ENCODE measurements at regions not wholly inside any gene's neighbourhood (a gene's known extent, or its start where the extent isn't known, plus 50 kb on each side); places are given as distances from the start of the nearest gene placed in this dataset.

GRCh38 chr7:121490309-121490708 is 94.2 kb upstream of the FAM3C start:
- TF ChIP-seq EZH2phosphoT487 (IDR thresholded peaks at IDR 0.05; ENCODE audit: borderline replicate concordance) = no peak
- no peak for TF ChIP-seq CTCF (conservative IDR thresholded peaks at IDR 0.05; ENCODE audit: low read length)
- no peaks in the 10 kb centered on the region for H3K27me3 ChIP-seq (ENCODE audit: insufficient read depth, low read length, poor library complexity, severe bottlenecking)
- no peaks in the 10 kb centered on the region for H3K4me1 ChIP-seq (ENCODE audit: insufficient read depth, low read length, poor library complexity, severe bottlenecking)
- no peaks in the 10 kb centered on the region for H3K9me2 ChIP-seq (replicated peaks; ENCODE audit: low read depth, low read length)
- no peak overlapping the region for H3K9ac ChIP-seq (ENCODE audit: low read depth, low read length, poor library complexity, severe bottlenecking)
- H3K79me2 ChIP-seq (ENCODE audit: insufficient read depth, low read length) = no peaks in the 10 kb centered on the region
- H2AFZ ChIP-seq (ENCODE audit: low read length) = no peak overlapping the region
- no peaks in the 10 kb centered on the region for H3K9me3 ChIP-seq (ENCODE audit: insufficient read depth, low read depth, low read length)
- H4K20me1 ChIP-seq (ENCODE audit: insufficient read depth, low read length, poor library complexity, severe bottlenecking) = no peaks in the 10 kb centered on the region
- H3F3A ChIP-seq (ENCODE audit: low read depth) = no peaks in the 10 kb centered on the region
- no peak overlapping the region for H3K4me2 ChIP-seq (ENCODE audit: low read depth, low read length, poor library complexity, severe bottlenecking)
- no peak overlapping the region for H3K4me3 ChIP-seq (ENCODE audit: low read length, poor library complexity, severe bottlenecking)
- no peaks in the 10 kb centered on the region for H3K36me3 ChIP-seq (ENCODE audit: insufficient read depth, low read length)

- Histone ChIP-seq H3K9me3 (ENCODE audit: insufficient read depth, low read depth, low read length) (no peaks in the 10 kb centered on the region), H3K4me2 (ENCODE audit: low read depth, low read length, poor library complexity, severe bottlenecking) (no peak overlapping the region), H3K9me2 (replicated peaks; ENCODE audit: low read depth, low read length) (no peaks in the 10 kb centered on the region), H3F3A (ENCODE audit: low read depth) (no peaks in the 10 kb centered on the region), H3K36me3 (ENCODE audit: insufficient read depth, low read length) (no peaks in the 10 kb centered on the region), H3K27me3 (ENCODE audit: insufficient read depth, low read length, poor library complexity, severe bottlenecking) (no peaks in the 10 kb centered on the region), H4K20me1 (ENCODE audit: insufficient read depth, low read length, poor library complexity, severe bottlenecking) (no peaks in the 10 kb centered on the region), H3K9ac (ENCODE audit: low read depth, low read length, poor library complexity, severe bottlenecking) (no peak overlapping the region), H3K79me2 (ENCODE audit: insufficient read depth, low read length) (no peaks in the 10 kb centered on the region), H3K4me1 (ENCODE audit: insufficient read depth, low read length, poor library complexity, severe bottlenecking) (no peaks in the 10 kb centered on the region), H2AFZ (ENCODE audit: low read length) (no peak overlapping the region), H3K4me3 (ENCODE audit: low read length, poor library complexity, severe bottlenecking) (no peak overlapping the region)
- TF ChIP-seq EZH2phosphoT487 (IDR thresholded peaks at IDR 0.05; ENCODE audit: borderline replicate concordance) = no peak
- no peak for TF ChIP-seq CTCF (conservative IDR thresholded peaks at IDR 0.05; ENCODE audit: low read length)
Measured at GRCh38 chr7:121489440-121489839, 93.3 kb upstream of the FAM3C start.

DNA sequence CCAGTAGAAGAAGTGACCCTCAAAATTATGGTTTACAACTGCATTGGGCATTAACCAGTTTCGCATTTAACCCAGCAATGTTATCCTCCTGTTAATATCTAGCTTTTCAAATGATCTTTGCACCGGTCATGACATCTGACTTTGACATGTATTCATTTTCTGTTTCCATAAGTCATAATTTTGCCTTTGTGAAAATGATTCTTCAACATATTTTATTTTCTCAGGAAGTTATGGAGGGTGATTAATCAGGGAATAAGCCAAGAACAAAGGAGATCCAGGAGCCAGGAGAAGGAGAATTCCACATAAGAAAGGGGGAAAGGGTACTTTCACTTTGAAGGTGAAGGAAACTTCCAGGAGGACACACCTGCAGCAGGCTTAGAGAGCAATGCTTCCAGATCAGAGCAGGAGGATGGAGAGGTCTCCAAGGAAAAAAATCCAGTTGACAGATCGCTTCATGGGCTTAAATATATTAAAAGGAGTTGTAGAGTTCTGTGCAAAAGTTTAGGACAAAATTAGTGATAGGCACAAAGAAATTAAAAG is 92.1 kb upstream of the FAM3C start:
- H4K20me1 ChIP-seq (ENCODE audit: insufficient read depth, low read length, poor library complexity, severe bottlenecking) = no peaks in the 10 kb centered on the region
- no peak overlapping the region for H2AFZ ChIP-seq (ENCODE audit: low read length)
- no peak overlapping the region for H3K4me3 ChIP-seq (ENCODE audit: low read length, poor library complexity, severe bottlenecking)
- no peaks in the 10 kb centered on the region for H3K36me3 ChIP-seq (ENCODE audit: insufficient read depth, low read length)
- no peak overlapping the region for H3K4me2 ChIP-seq (ENCODE audit: low read depth, low read length, poor library complexity, severe bottlenecking)
- no peaks in the 10 kb centered on the region for H3K79me2 ChIP-seq (ENCODE audit: insufficient read depth, low read length)
- no peaks in the 10 kb centered on the region for H3K4me1 ChIP-seq (ENCODE audit: insufficient read depth, low read length, poor library complexity, severe bottlenecking)
- TF ChIP-seq CTCF (conservative IDR thresholded peaks at IDR 0.05; ENCODE audit: low read length) (no peak), EZH2phosphoT487 (IDR thresholded peaks at IDR 0.05; ENCODE audit: borderline replicate concordance) (no peak)
- H3K9ac ChIP-seq (ENCODE audit: low read depth, low read length, poor library complexity, severe bottlenecking) = no peak overlapping the region
- no peaks in the 10 kb centered on the region for H3K27me3 ChIP-seq (ENCODE audit: insufficient read depth, low read length, poor library complexity, severe bottlenecking)
- no peaks in the 10 kb centered on the region for H3K9me3 ChIP-seq (ENCODE audit: insufficient read depth, low read depth, low read length)
- H3F3A ChIP-seq (ENCODE audit: low read depth) = no peaks in the 10 kb centered on the region
- no peaks in the 10 kb centered on the region for H3K9me2 ChIP-seq (replicated peaks; ENCODE audit: low read depth, low read length)

Data from Loucy (cell line).